Erythroblast (primary cell): ENCODE measurements at regions not wholly inside any gene's neighbourhood (a gene's known extent, or its start where the extent isn't known, plus 50 kb on each side); places are given as distances from the start of the nearest gene placed in this dataset.

Source experiments
- DNase-seq, 2 experiments: peaks; one replicate each; lab custom pipeline; 2025; lab: John Stamatoyannopoulos, UW
- GATA1 ChIP-seq: IDR thresholded peaks from 2 replicates; pipeline ENCODE4 v1.6.1; 2011; ENCODE audit warnings: low read depth, mild to moderate bottlenecking, control low read depth, low read length, moderate library complexity
- POLR2A ChIP-seq: IDR thresholded peaks from 2 replicates; pipeline ENCODE4 v1.6.1; 2011; ENCODE audit warnings: mild to moderate bottlenecking, low read length

GRCh38 chr1:208899438-208899837 lies 655.3 kb upstream of the PLXNA2 start:
- TF ChIP-seq POLR2A (no peak), GATA1 (no peak)
- no peak for DNase-seq

- TF ChIP-seq POLR2A = no peak
- DNase-seq = no peak
Observed at GRCh38 chr1:208903251-208903905, 659.2 kb upstream of the PLXNA2 start.

- no peak for DNase-seq
- TF ChIP-seq GATA1 (no peak), POLR2A (no peak)
Observed at GRCh38 chr1:208907790-208908189, 663.6 kb upstream of the PLXNA2 start.

- DNase-seq = no peak
Observed at GRCh38 chr1:208909011-208909984, 665.1 kb upstream of the PLXNA2 start.

GRCh38 chr1:208910161-208910560 lies 666.0 kb upstream of the PLXNA2 start:
- no peak for DNase-seq
- TF ChIP-seq GATA1 = no peak
- no peak for TF ChIP-seq POLR2A

More at GRCh38 chr1:208909011-208909984, 665.1 kb upstream of the PLXNA2 start:
- no peak for TF ChIP-seq POLR2A
- no peak for TF ChIP-seq GATA1

- TF ChIP-seq GATA1 (no peak), POLR2A (no peak)
- DNase-seq = no peak
Observed at GRCh38 chr1:208917281-208917680, 666.2 kb upstream of the CAMK1G start.

GRCh38 chr1:208917723-208918122 lies 665.8 kb upstream of the CAMK1G start:
- DNase-seq = no peak
- TF ChIP-seq GATA1 (no peak), POLR2A (no peak)

- TF ChIP-seq GATA1 (no peak), POLR2A (no peak)
- DNase-seq = no peak
Observed at GRCh38 chr1:208918160-208918559, 665.4 kb upstream of the CAMK1G start.

GRCh38 chr1:208919371-208919770 lies 664.1 kb upstream of the CAMK1G start:
- TF ChIP-seq GATA1 = no peak
- no peak for TF ChIP-seq POLR2A
- DNase-seq = no peak

- DNase-seq = no peak
- TF ChIP-seq GATA1 (no peak), POLR2A (no peak)
Observed at GRCh38 chr1:208921259-208921658, 662.3 kb upstream of the CAMK1G start.

- DNase-seq = no peak
- TF ChIP-seq GATA1 (no peak), POLR2A (no peak)
Observed at GRCh38 chr1:208923456-208923855, 660.1 kb upstream of the CAMK1G start.

- no peak for DNase-seq
- TF ChIP-seq POLR2A (no peak), GATA1 (no peak)
Observed at GRCh38 chr1:208923946-208924720, 659.4 kb upstream of the CAMK1G start.

- TF ChIP-seq POLR2A = no peak
- no peak for TF ChIP-seq GATA1
- no peak for DNase-seq
Observed at GRCh38 chr1:208924928-208925327, 658.6 kb upstream of the CAMK1G start.
